CD14-positive monocyte (primary cell): ENCODE measurements at regions not wholly inside any gene's neighbourhood (a gene's known extent, or its start where the extent isn't known, plus 50 kb on each side); places are given as distances from the start of the nearest gene placed in this dataset.

ENCODE experiments used
- DNase-seq, 3 donors: peaks; one replicate each; pipeline ENCODE4 v3.0.0-alpha.2; 2011 to 2022
- H2AFZ ChIP-seq: 2 replicates; pipeline ENCODE4 v1.6.0; 2012; ENCODE audit warnings: mild to moderate bottlenecking, low read depth, low read length, inconsistent platforms; ENCODE audit not compliant: insufficient read depth, poor library complexity, severe bottlenecking
- H3K27ac ChIP-seq, 2 donors: 1 replicate in 1 of 2; 2 replicates in 1 of 2; pipeline ENCODE4 v1.5.1; 2012 to 2013; ENCODE audit warnings: low read length in 2 of 2, control low read depth in 1 of 2, inconsistent platforms in 1 of 2, low read depth in 1 of 2, mild to moderate bottlenecking in 1 of 2
- H3K27me3 ChIP-seq, 2 donors: one replicate each; pipeline versions ENCODE4 v1.6.0 to v1.6.1; 2011 to 2013; ENCODE audit warnings: low read length in 2 of 2; ENCODE audit not compliant: control insufficient read depth in 2 of 2, insufficient read depth in 2 of 2
- H3K36me3 ChIP-seq, 2 donors: replicated peaks in 1 of 2; 1 replicate in 1 of 2; 2 replicates in 1 of 2; pipeline versions ENCODE4 v1.5.1 to v1.6.1; 2012 to 2013; ENCODE audit warnings: low read length in 2 of 2, control low read depth in 1 of 2, inconsistent platforms in 1 of 2, mild to moderate bottlenecking in 1 of 2; ENCODE audit not compliant: insufficient read depth in 2 of 2, control insufficient read depth in 1 of 2
- H3K4me1 ChIP-seq, 2 donors: 1 replicate in 1 of 2; 2 replicates in 1 of 2; pipeline versions ENCODE4 v1.5.1 to v1.6.1; 2012 to 2013; ENCODE audit warnings: low read length in 2 of 2, control low read depth in 1 of 2, inconsistent platforms in 1 of 2, mild to moderate bottlenecking in 1 of 2, moderate library complexity in 1 of 2; ENCODE audit not compliant: insufficient read depth in 2 of 2, control insufficient read depth in 1 of 2
- H3K4me2 ChIP-seq: replicated peaks from 2 replicates; pipeline ENCODE3; 2012; ENCODE audit warnings: low read length, moderate library complexity, mild to moderate bottlenecking; ENCODE audit not compliant: poor library complexity, severe bottlenecking; ENCODE audit errors: extremely low read depth
- H3K4me3 ChIP-seq, 3 experiments: fragments of 200-600 bp in 1 of 3; sonication (generic) in 1 of 3; replicated peaks in 1 of 3; 1 replicate in 2 of 3; 2 replicates in 1 of 3; pipeline ENCODE4 v1.5.1; 2011 to 2013; ENCODE audit warnings: low read length in 3 of 3, mild to moderate bottlenecking in 3 of 3, control low read depth in 2 of 3, low read depth in 2 of 3, inconsistent platforms in 1 of 3, moderate library complexity in 1 of 3
- H3K79me2 ChIP-seq: 2 replicates; pipeline ENCODE4 v1.6.0; 2012; ENCODE audit warnings: mild to moderate bottlenecking, control low read depth, inconsistent platforms, low read length, moderate library complexity; ENCODE audit not compliant: insufficient read depth
- H3K9ac ChIP-seq: 2 replicates; pipeline ENCODE4 v1.6.0; 2017; ENCODE audit warnings: low read length, mild to moderate bottlenecking; ENCODE audit not compliant: insufficient read depth, poor library complexity, severe bottlenecking
- H3K9me3 ChIP-seq, 2 donors: replicated peaks in 1 of 2; 1 replicate in 1 of 2; 2 replicates in 1 of 2; pipeline versions ENCODE4 v1.5.1 to v1.6.1; 2012 to 2013; ENCODE audit warnings: low read length in 2 of 2, control low read depth in 1 of 2; ENCODE audit not compliant: control insufficient read depth in 1 of 2, insufficient read depth in 1 of 2
- H4K20me1 ChIP-seq: 2 replicates; pipeline ENCODE4 v1.6.0; 2012; ENCODE audit warnings: mild to moderate bottlenecking, low read length, control low read depth, moderate library complexity; ENCODE audit not compliant: insufficient read depth
- H3K27ac Mint-ChIP-seq, 7 donors: one replicate each; pipeline ENCODE4 v1.8.0; 2020; ENCODE audit warnings: mild to moderate bottlenecking in 7 of 7, mixed read lengths in 7 of 7, moderate library complexity in 6 of 7, inconsistent platforms in 2 of 7
- H3K27me3 Mint-ChIP-seq, 3 donors: one replicate each; pipeline ENCODE4 v1.8.0; 2021 to 2022; ENCODE audit warnings: low read depth in 3 of 3, mild to moderate bottlenecking in 3 of 3, mixed read lengths in 3 of 3, moderate library complexity in 3 of 3, inconsistent platforms in 1 of 3
- H3K36me3 Mint-ChIP-seq, 2 donors: one replicate each; pipeline ENCODE4 v1.8.0; 2020; ENCODE audit warnings: mixed read lengths in 2 of 2, inconsistent platforms in 1 of 2, mild to moderate bottlenecking in 1 of 2
- H3K4me1 Mint-ChIP-seq: one replicate; pipeline ENCODE4 v1.8.0; 2020; ENCODE audit warnings: mild to moderate bottlenecking, mixed read lengths
- H3K4me3 Mint-ChIP-seq, 2 donors: one replicate each; pipeline ENCODE4 v1.8.0; 2020; ENCODE audit warnings: mild to moderate bottlenecking in 2 of 2, mixed read lengths in 2 of 2, moderate library complexity in 1 of 2
- H3K9me3 Mint-ChIP-seq, 7 donors: one replicate each; pipeline ENCODE4 v1.8.0; 2020 to 2022; ENCODE audit warnings: mixed read lengths in 7 of 7, mild to moderate bottlenecking in 6 of 7, moderate library complexity in 6 of 7, inconsistent platforms in 2 of 7
- CTCF ChIP-seq: fragments of 200-600 bp; IDR thresholded peaks from one replicate; pipeline ENCODE4 v1.8.0; 2022; ENCODE audit warnings: antibody characterized with exemption, mild to moderate bottlenecking
- WGBS: methylation state at CpG from one replicate; pipeline ENCODE4 v1.1.5; 2013; ENCODE audit warnings: missing lambda C conversion rate; ENCODE audit not compliant: insufficient coverage; 5-methylcytosine and 5-hydroxymethylcytosine counted together
- intact Hi-C, 2 donors: fragments of 100-400 bp; cut with micrococcal nuclease; formaldehyde crosslinking; loops; one replicate each; pipeline versions ENCODE4 v1.15.0 to v1.15.1; 2023

DNA sequence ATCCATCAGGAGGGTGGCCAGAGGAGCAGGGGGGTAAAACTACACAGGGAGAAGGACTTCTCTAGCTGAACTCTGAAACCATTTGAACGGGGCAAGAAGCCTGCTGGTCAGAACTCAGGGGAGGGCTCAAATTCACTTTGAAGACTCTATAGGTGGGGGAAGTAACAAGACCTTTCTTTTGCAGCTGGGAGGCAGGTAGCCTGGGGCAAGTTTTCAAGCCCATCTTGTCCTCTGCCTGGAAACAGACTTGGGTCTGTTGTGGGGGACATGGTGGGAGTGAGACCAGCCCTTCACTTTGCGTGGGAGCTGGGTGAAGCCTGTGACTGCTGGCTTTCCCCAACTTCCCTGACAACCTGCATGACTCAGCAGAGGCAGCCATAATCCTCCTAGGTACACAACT is 312.3 kb downstream of the SPRY1 start:
- Histone ChIP-seq H4K20me1 (no peaks in the 10 kb centered on the region), H3K36me3 (no peaks in the 10 kb centered on the region), H3K9ac (no peak overlapping the region), H3K4me3 (no peak overlapping the region), H2AFZ (no peak overlapping the region), H3K4me2 (no peak overlapping the region), H3K27ac (no peak overlapping the region), H3K4me1 (no peaks in the 10 kb centered on the region), H3K79me2 (no peaks in the 10 kb centered on the region), H3K9me3 (peaks cover 13 to 20% of the 10 kb centered on the region in 2 donors), H3K27me3 (no peaks in the 10 kb centered on the region)
- intact Hi-C loops = no loop called here
- Mint-ChIP-seq H3K4me3 (no peak overlapping the region), H3K36me3 (no peaks in the 10 kb centered on the region), H3K4me1 (no peaks in the 10 kb centered on the region), H3K27me3 (no peaks in the 10 kb centered on the region), H3K9me3 (peaks cover 13 to 28% (median 18%) of the 10 kb centered on the region in 7 donors), H3K27ac (no peak overlapping the region)
- 100% methylated on average over 1 of the region's 2 CpGs for WGBS
- DNase-seq = no peak
- no peak for TF ChIP-seq CTCF

- no peaks in the 10 kb centered on the region for H3K27me3 Mint-ChIP-seq
- H3K27ac Mint-ChIP-seq = no peak overlapping the region
- H3K36me3 Mint-ChIP-seq = no peaks in the 10 kb centered on the region
- no peak overlapping the region for H3K4me3 Mint-ChIP-seq
- Histone ChIP-seq H3K79me2 (no peaks in the 10 kb centered on the region), H4K20me1 (no peaks in the 10 kb centered on the region), H3K4me3 (no peak overlapping the region), H3K27ac (no peak overlapping the region), H3K36me3 (no peaks in the 10 kb centered on the region), H3K4me2 (no peak overlapping the region), H3K27me3 (no peaks in the 10 kb centered on the region), H2AFZ (no peak overlapping the region), H3K9me3 (peaks cover 13 to 20% of the 10 kb centered on the region in 2 donors), H3K4me1 (no peaks in the 10 kb centered on the region), H3K9ac (no peak overlapping the region)
- H3K9me3 Mint-ChIP-seq = peaks cover 13 to 30% (median 18%) of the 10 kb centered on the region in 7 donors
- H3K4me1 Mint-ChIP-seq = no peaks in the 10 kb centered on the region
- 100% methylated on average over 2 of the region's 3 CpGs for WGBS
- intact Hi-C loops = no loop called here
- TF ChIP-seq CTCF = no peak
- no peak for DNase-seq
These were observed 312.7 kb downstream of the SPRY1 start for GRCh38 chr4:123709336-123709735.
